HFFc6 (cell line): ENCODE measurements at regions not wholly inside any gene's neighbourhood (a gene's known extent, or its start where the extent isn't known, plus 50 kb on each side); places are given as distances from the start of the nearest gene placed in this dataset.

Experiments
- DNase-seq: peaks from one replicate; pipeline ENCODE4 v3.0.0-alpha.2; 2018
- H3K27ac Mint-ChIP-seq: 2 replicates; pipeline ENCODE4 v1.8.0; 2020; ENCODE audit warnings: mild to moderate bottlenecking, mixed read lengths
- H3K27me3 Mint-ChIP-seq: 2 replicates; pipeline ENCODE4 v1.8.0; 2021; ENCODE audit warnings: mild to moderate bottlenecking, moderate library complexity, mixed read lengths; ENCODE audit not compliant: insufficient read depth
- H3K36me3 Mint-ChIP-seq: 2 replicates; pipeline ENCODE4 v1.8.0; 2021; ENCODE audit warnings: low read depth, mixed read lengths
- H3K4me1 Mint-ChIP-seq: 2 replicates; pipeline ENCODE4 v1.8.0; 2020; ENCODE audit warnings: low read depth, mixed read lengths
- H3K4me3 Mint-ChIP-seq: 2 replicates; pipeline ENCODE4 v1.8.0; 2020; ENCODE audit warnings: mild to moderate bottlenecking, moderate library complexity, mixed read lengths
- H3K9me3 Mint-ChIP-seq: 2 replicates; pipeline ENCODE4 v1.8.0; 2020; ENCODE audit warnings: mild to moderate bottlenecking, mixed read lengths
- TF ChIP-seq, protein P1 (sequence below): fragments of 200-600 bp; sonication (generic); IDR thresholded peaks from 2 replicates; pipeline ENCODE4 v1.5.0; 2021; ENCODE audit warnings: antibody characterized with exemption, mild to moderate bottlenecking

GRCh38 chr6:27582928-27583725, 110.2 kb upstream of the ZNF184 start:
- Mint-ChIP-seq H3K4me1 (no peaks in the 10 kb centered on the region), H3K27ac (peak overlapping the region; percentile 34; the same call in 1 of the 2 replicates), H3K36me3 (no peaks in the 10 kb centered on the region), H3K9me3 (no peaks in the 10 kb centered on the region), H3K4me3 (peak overlapping the region; percentile 72), H3K27me3 (peaks cover 3% of the 10 kb centered on the region; the same call in 1 of the 2 replicates)
- DNase-seq = peak; percentile 78
- TF ChIP-seq, protein P1, sequence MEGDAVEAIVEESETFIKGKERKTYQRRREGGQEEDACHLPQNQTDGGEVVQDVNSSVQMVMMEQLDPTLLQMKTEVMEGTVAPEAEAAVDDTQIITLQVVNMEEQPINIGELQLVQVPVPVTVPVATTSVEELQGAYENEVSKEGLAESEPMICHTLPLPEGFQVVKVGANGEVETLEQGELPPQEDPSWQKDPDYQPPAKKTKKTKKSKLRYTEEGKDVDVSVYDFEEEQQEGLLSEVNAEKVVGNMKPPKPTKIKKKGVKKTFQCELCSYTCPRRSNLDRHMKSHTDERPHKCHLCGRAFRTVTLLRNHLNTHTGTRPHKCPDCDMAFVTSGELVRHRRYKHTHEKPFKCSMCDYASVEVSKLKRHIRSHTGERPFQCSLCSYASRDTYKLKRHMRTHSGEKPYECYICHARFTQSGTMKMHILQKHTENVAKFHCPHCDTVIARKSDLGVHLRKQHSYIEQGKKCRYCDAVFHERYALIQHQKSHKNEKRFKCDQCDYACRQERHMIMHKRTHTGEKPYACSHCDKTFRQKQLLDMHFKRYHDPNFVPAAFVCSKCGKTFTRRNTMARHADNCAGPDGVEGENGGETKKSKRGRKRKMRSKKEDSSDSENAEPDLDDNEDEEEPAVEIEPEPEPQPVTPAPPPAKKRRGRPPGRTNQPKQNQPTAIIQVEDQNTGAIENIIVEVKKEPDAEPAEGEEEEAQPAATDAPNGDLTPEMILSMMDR = no peak

DNA sequence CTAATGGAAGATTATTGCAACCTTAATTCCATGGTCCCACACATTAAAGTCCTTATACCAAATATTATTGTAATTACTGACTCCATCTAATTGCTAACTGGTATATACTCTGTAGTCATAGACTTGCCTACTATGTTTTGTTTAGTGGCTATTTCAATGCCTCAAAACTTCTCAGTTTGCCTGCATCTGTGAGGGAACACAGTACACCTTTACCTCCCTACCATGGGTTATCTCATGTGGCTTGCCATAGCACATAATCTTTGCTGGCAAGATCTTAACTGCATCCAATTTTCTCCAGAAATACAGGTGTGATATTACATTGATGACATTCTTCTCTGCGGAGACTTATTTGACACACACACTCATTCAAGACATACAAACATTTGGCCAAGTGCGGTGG, 107.1 kb upstream of the ZNF184 start:
- Mint-ChIP-seq H3K27ac (no peak overlapping the region), H3K9me3 (no peaks in the 10 kb centered on the region), H3K4me1 (no peaks in the 10 kb centered on the region), H3K36me3 (no peaks in the 10 kb centered on the region), H3K27me3 (peaks cover 3% of the 10 kb centered on the region), H3K4me3 (no peak overlapping the region)
- DNase-seq = no peak
- TF ChIP-seq, protein P1 = no peak

- H3K4me1 Mint-ChIP-seq = no peaks in the 10 kb centered on the region
- no peaks in the 10 kb centered on the region; the same call in none of the 2 replicates for H3K27me3 Mint-ChIP-seq
- no peaks in the 10 kb centered on the region for H3K36me3 Mint-ChIP-seq
- TF ChIP-seq, protein P1 = no peak
- no peak for DNase-seq
- H3K27ac Mint-ChIP-seq = no peak overlapping the region
- H3K4me3 Mint-ChIP-seq = no peak overlapping the region
- H3K9me3 Mint-ChIP-seq = no peaks in the 10 kb centered on the region
Observed at GRCh38 chr6:27577922-27578321, 105.0 kb upstream of the ZNF184 start.

DNA sequence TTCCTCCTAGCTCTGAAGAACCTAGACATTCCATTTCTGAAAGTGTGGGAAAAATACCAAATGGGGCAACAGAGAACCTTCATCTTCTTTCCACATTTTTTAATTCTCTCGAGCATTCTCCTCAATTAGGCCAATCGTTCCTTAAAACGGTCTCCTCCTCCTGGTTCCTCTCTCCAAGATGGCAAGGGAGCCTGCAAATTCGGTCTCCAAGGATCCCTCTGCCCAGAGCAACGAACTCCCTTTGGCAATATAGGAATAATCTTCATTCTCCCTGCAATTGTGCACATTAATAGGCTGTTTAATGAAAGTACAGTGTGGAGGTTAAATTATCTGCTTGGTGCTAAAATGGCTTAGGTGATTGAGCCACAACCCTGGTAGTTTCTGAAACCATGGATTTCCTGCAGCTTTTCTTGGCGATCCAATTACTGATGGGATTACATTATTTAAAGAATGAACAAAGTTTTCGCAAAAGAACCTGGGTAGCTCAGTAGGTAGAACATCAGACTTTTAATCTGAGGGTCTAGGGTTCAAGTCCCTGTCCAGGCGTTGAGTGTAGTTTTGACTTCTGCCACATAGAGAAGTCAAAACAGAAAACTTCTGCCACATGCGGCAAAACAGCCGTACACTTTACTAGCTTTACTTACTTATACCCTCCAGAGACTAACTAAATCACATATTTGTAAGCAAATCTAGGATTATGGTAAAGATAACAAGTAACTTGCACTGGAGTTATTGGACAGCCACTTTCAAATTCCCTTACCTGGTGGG, 102.9 kb upstream of the ZNF184 start:
- H3K4me3 Mint-ChIP-seq = no peak overlapping the region
- DNase-seq = peak; percentile 13
- H3K4me1 Mint-ChIP-seq = no peaks in the 10 kb centered on the region
- no peak overlapping the region for H3K27ac Mint-ChIP-seq
- TF ChIP-seq, protein P1 = no peak
- peaks cover 8% of the 10 kb centered on the region for H3K27me3 Mint-ChIP-seq
- H3K36me3 Mint-ChIP-seq = no peaks in the 10 kb centered on the region
- no peaks in the 10 kb centered on the region for H3K9me3 Mint-ChIP-seq

DNA sequence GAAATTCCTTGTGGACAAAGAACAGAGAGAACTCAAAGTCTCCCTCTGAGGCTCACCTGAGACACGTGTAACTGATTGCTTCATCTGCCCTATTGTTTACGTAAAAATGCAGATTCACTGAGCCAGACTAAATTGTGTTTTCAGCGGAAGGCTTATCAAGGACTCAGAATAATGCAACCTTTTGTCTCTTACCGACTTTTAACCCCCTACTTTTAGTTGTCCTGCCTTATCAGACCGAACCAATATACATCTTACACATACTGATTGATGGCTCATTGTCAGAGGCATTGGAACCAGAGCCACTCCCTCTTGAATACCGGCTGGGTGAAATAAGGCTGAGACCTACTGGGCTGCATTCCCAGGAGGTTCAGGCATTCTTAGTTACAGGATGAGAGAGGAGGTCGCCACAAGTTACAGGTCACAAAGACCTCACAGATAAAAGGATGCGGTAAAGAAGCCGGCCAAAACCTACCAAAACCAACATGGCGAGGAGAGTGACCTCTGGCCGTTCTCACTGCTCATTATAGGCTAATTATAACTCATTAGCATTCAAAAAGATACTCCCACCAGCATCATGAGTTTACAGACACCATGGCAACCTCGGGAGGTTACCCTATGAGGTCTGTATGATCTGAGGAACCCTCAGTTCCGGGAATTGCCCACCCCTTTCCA, 95.5 kb upstream of the ZNF184 start:
- TF ChIP-seq, protein P1 = no peak
- Mint-ChIP-seq H3K36me3 (no peaks in the 10 kb centered on the region), H3K4me1 (peaks cover 9% of the 10 kb centered on the region), H3K4me3 (no peak overlapping the region), H3K27ac (no peak overlapping the region), H3K9me3 (no peaks in the 10 kb centered on the region), H3K27me3 (peaks cover 25% of the 10 kb centered on the region; the same call in 1 of the 2 replicates)
- no peak for DNase-seq
